KMS-11 (cell line): ENCODE measurements at regions not wholly inside any gene's neighbourhood (a gene's known extent, or its start where the extent isn't known, plus 50 kb on each side); places are given as distances from the start of the nearest gene placed in this dataset.

Experiments
- H2AFZ ChIP-seq: fragments of 200-600 bp; sonication (generic); 2 replicates; pipeline ENCODE4 v1.6.1; 2016; ENCODE audit warnings: antibody characterized with exemption, mixed run types, low read depth
- H3K27ac ChIP-seq: fragments of 200-600 bp; sonication (generic); 2 replicates; pipeline ENCODE4 v1.6.1; 2016; ENCODE audit warnings: mild to moderate bottlenecking, mixed run types
- H3K27me3 ChIP-seq: fragments of 200-600 bp; sonication (generic); 2 replicates; pipeline ENCODE4 v1.6.1; 2017; ENCODE audit warnings: mild to moderate bottlenecking, low read depth, mixed run types, moderate library complexity; ENCODE audit not compliant: insufficient read depth
- H3K36me3 ChIP-seq: fragments of 200-600 bp; sonication (generic); 2 replicates; pipeline ENCODE4 v1.6.1; 2017; ENCODE audit warnings: mild to moderate bottlenecking, mixed run types; ENCODE audit not compliant: insufficient read depth
- H3K4me1 ChIP-seq: fragments of 200-600 bp; sonication (generic); 2 replicates; pipeline ENCODE4 v1.6.1; 2016; ENCODE audit warnings: mild to moderate bottlenecking, low read depth, mixed run types; ENCODE audit not compliant: poor library complexity, severe bottlenecking
- H3K4me2 ChIP-seq: fragments of 200-600 bp; sonication (generic); 2 replicates; pipeline ENCODE4 v1.7.0; 2016; ENCODE audit warnings: mild to moderate bottlenecking, mixed run types
- H3K4me3 ChIP-seq: fragments of 200-600 bp; sonication (generic); IDR thresholded peaks from 2 replicates; pipeline ENCODE4 v1.6.1; 2017; ENCODE audit warnings: low read depth, low read length, mixed read lengths; ENCODE audit not compliant: insufficient read depth
- H3K79me2 ChIP-seq: fragments of 200-600 bp; sonication (generic); 2 replicates; pipeline ENCODE4 v1.6.1; 2016; ENCODE audit warnings: low read depth, mixed run types; ENCODE audit not compliant: insufficient read depth
- H3K9ac ChIP-seq: fragments of 200-600 bp; sonication (generic); 2 replicates; pipeline ENCODE4 v1.6.1; 2016; ENCODE audit warnings: mild to moderate bottlenecking, mixed run types
- H4K20me1 ChIP-seq: fragments of 200-600 bp; sonication (generic); 2 replicates; pipeline ENCODE4 v1.6.1; 2016; ENCODE audit warnings: mild to moderate bottlenecking, mixed run types; ENCODE audit not compliant: insufficient read depth
- CTCF ChIP-seq: fragments of 200-600 bp; sonication (generic); conservative IDR thresholded peaks from 2 replicates; pipeline ENCODE4 v1.6.1; 2017; ENCODE audit warnings: low read depth, mild to moderate bottlenecking, antibody characterized with exemption, low read length, moderate library complexity, mixed read lengths

- Histone ChIP-seq H3K36me3 (no peaks in the 10 kb centered on the region), H3K79me2 (no peaks in the 10 kb centered on the region), H3K4me2 (no peak overlapping the region), H2AFZ (no peak overlapping the region), H3K4me3 (no peak overlapping the region), H4K20me1 (no peaks in the 10 kb centered on the region), H3K27me3 (no peaks in the 10 kb centered on the region), H3K4me1 (no peaks in the 10 kb centered on the region), H3K27ac (no peak overlapping the region), H3K9ac (no peak overlapping the region)
- no peak for TF ChIP-seq CTCF
These were observed 100.1 kb downstream of the KLF6 start for GRCh38 chr10:3684891-3685290.

GRCh38 chr10:3683560-3683959, 101.4 kb downstream of the KLF6 start:
- no peak overlapping the region for H3K9ac ChIP-seq
- no peaks in the 10 kb centered on the region for H4K20me1 ChIP-seq
- H3K36me3 ChIP-seq = no peaks in the 10 kb centered on the region
- no peak for TF ChIP-seq CTCF
- no peaks in the 10 kb centered on the region for H3K27me3 ChIP-seq
- H3K4me2 ChIP-seq = no peak overlapping the region
- no peak overlapping the region for H2AFZ ChIP-seq
- no peaks in the 10 kb centered on the region for H3K79me2 ChIP-seq
- H3K4me3 ChIP-seq = no peak overlapping the region
- no peaks in the 10 kb centered on the region for H3K4me1 ChIP-seq
- H3K27ac ChIP-seq = no peak overlapping the region

GRCh38 chr10:3682745-3683144, 102.3 kb downstream of the KLF6 start:
- no peak overlapping the region for H3K4me2 ChIP-seq
- H3K27me3 ChIP-seq = no peaks in the 10 kb centered on the region
- H3K36me3 ChIP-seq = no peaks in the 10 kb centered on the region
- no peaks in the 10 kb centered on the region for H3K4me1 ChIP-seq
- H3K4me3 ChIP-seq = no peak overlapping the region
- no peak overlapping the region for H3K27ac ChIP-seq
- no peak for TF ChIP-seq CTCF
- H4K20me1 ChIP-seq = no peaks in the 10 kb centered on the region
- H2AFZ ChIP-seq = no peak overlapping the region
- no peak overlapping the region for H3K9ac ChIP-seq
- no peaks in the 10 kb centered on the region for H3K79me2 ChIP-seq

GRCh38 chr10:3681642-3682554, 103.1 kb downstream of the KLF6 start:
- H3K9ac ChIP-seq = no peak overlapping the region
- H3K27me3 ChIP-seq = no peaks in the 10 kb centered on the region
- no peaks in the 10 kb centered on the region for H4K20me1 ChIP-seq
- no peaks in the 10 kb centered on the region for H3K36me3 ChIP-seq
- no peak for TF ChIP-seq CTCF
- no peak overlapping the region for H3K4me2 ChIP-seq
- no peaks in the 10 kb centered on the region for H3K79me2 ChIP-seq
- H3K27ac ChIP-seq = no peak overlapping the region
- no peak overlapping the region for H3K4me3 ChIP-seq
- no peaks in the 10 kb centered on the region for H3K4me1 ChIP-seq
- H2AFZ ChIP-seq = no peak overlapping the region
